HG02678 (cell line): ENCODE measurements at regions not wholly inside any gene's neighbourhood (a gene's known extent, or its start where the extent isn't known, plus 50 kb on each side); places are given as distances from the start of the nearest gene placed in this dataset.
A peak's percentile ranks its signal among the peaks of the same experiment; 100 is the strongest.
"Not testable (repeated sequence)": the region's sequence is repeated elsewhere in the genome, so short reads cannot be mapped to it uniquely, and the experiment has no call there.

Source experiments
- ATAC-seq: cut with Tn5 transposase; IDR thresholded peaks from one replicate; pipeline ENCODE4 v1.9.1; 2021; ENCODE audit warnings: mild to moderate bottlenecking, moderate library complexity; ENCODE audit not compliant: unreplicated experiment

DNA sequence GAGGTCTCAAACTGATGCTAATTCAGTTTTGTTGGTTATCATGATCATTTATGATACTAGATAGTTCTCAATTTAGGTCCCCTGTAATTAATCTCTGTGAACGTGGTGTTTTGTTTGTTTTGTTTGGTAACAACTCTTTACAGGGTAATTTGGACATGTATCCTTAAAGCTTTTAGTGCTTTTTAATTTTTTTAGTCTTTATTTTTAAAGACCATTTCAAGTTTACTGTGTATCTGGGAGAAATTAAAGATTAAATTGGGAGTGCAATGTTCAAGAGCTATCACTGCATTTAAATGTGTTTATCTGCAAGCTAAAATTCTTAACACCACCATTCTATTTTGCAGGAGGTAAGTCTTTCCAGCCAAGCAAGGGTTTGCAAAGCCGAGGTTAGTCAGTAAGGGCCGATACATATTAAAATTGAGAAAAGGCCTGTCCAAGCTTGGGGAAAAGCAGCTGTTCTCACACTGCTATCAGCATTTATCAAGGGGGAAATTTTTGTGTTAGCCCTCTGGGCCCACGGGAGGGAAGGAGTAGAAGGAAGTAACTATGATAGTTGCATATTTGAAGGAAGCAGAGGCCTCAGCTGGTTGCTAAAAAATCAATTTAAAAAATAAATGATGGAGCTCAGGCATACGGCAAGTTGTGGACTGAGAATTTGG is 59.3 kb upstream of the ZNF217 start:
- ATAC-seq, result no peak

- ATAC-seq, result peak; percentile 82
These were observed 58.6 kb upstream of the ZNF217 start for GRCh38 chr20:53652090-53652858.

DNA sequence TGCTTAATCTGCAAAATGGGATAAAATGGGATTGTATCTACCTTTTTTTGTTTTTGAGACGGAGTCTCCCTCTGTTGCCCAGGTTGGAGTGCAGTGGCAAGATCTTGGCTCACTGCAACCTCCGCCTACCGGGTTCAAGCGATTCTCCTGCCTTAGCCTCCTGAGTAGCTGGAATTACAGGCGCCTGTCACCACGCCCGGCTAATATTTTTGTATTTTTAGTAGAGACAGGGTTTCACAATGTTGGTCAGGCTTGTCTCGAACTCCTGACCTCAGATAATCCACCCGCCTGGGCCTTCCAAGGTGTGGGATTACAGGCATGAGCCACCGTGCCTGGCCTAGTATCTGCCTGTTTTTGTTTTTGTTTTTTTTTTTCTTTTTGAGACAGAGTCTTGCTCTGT is 55.9 kb upstream of the ZNF217 start:
- not testable (repeated sequence) for ATAC-seq

GRCh38 chr20:53647286-53647821 is 53.7 kb upstream of the ZNF217 start:
- ATAC-seq, result no peak

- ATAC-seq, result no peak
These were observed 52.9 kb upstream of the ZNF217 start for GRCh38 chr20:53646550-53646949.

DNA sequence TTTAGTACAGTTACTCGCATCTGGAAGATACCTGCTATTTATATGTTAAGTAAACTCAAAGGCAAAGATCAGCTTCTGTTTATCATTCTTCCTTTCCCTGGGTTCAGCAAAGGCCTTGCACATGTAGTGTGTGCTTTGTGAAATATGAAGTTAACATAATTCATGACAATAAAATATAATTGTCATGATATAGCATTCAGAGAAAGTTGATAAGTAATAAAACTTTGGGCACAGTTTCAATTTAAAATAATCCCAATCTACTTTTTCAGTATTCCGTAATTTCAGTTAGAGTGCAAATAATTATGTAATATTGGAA is 51.9 kb upstream of the ZNF217 start:
- no peak for ATAC-seq

- ATAC-seq, result not testable (repeated sequence)
These were observed 50.5 kb upstream of the ZNF217 start for GRCh38 chr20:53644108-53644507.
